ENCODE measurements at regions not wholly inside any gene's neighbourhood (a gene's known extent, or its start where the extent isn't known, plus 50 kb on each side); places are given as distances from the start of the nearest gene placed in this dataset.

GRCh38 chr1:192876633-192877032, 67.8 kb downstream of the RGS2 start:
- Histone ChIP-seq H3K27me3 (ENCODE audit: low read length) (no peaks in the 10 kb centered on the region), H4K20me1 (ENCODE audit: low read depth, low read length) (no peaks in the 10 kb centered on the region), H3K4me3 (ENCODE audit: insufficient read depth, low read length, poor library complexity, severe bottlenecking) (no peak overlapping the region), H3K79me2 (ENCODE audit: insufficient read depth, low read length) (no peaks in the 10 kb centered on the region), H3K4me2 (ENCODE audit: low read depth, low read length, poor library complexity, severe bottlenecking) (no peak overlapping the region), H2AFZ (ENCODE audit: low read depth, low read length, severe bottlenecking) (no peak overlapping the region), H3K9me2 (replicated peaks; ENCODE audit: insufficient read depth, low read length) (no peaks in the 10 kb centered on the region), H3K36me3 (ENCODE audit: low read length) (no peaks in the 10 kb centered on the region), H3K9ac (ENCODE audit: low read length) (no peak overlapping the region), H3K9me3 (ENCODE audit: insufficient read depth, low read length) (no peaks in the 10 kb centered on the region), H3F3A (ENCODE audit: insufficient read depth) (no peaks in the 10 kb centered on the region), H3K27ac (ENCODE audit: low read depth, low read length) (no peak overlapping the region)
- TF ChIP-seq, protein P1, sequence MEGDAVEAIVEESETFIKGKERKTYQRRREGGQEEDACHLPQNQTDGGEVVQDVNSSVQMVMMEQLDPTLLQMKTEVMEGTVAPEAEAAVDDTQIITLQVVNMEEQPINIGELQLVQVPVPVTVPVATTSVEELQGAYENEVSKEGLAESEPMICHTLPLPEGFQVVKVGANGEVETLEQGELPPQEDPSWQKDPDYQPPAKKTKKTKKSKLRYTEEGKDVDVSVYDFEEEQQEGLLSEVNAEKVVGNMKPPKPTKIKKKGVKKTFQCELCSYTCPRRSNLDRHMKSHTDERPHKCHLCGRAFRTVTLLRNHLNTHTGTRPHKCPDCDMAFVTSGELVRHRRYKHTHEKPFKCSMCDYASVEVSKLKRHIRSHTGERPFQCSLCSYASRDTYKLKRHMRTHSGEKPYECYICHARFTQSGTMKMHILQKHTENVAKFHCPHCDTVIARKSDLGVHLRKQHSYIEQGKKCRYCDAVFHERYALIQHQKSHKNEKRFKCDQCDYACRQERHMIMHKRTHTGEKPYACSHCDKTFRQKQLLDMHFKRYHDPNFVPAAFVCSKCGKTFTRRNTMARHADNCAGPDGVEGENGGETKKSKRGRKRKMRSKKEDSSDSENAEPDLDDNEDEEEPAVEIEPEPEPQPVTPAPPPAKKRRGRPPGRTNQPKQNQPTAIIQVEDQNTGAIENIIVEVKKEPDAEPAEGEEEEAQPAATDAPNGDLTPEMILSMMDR (IDR thresholded peaks at IDR 0.05; ENCODE audit: insufficient read depth, low read length, poor library complexity, severe bottlenecking): no peak
- TF ChIP-seq EZH2phosphoT487 (conservative IDR thresholded peaks at IDR 0.05; ENCODE audit: low read length): no peak

DNA sequence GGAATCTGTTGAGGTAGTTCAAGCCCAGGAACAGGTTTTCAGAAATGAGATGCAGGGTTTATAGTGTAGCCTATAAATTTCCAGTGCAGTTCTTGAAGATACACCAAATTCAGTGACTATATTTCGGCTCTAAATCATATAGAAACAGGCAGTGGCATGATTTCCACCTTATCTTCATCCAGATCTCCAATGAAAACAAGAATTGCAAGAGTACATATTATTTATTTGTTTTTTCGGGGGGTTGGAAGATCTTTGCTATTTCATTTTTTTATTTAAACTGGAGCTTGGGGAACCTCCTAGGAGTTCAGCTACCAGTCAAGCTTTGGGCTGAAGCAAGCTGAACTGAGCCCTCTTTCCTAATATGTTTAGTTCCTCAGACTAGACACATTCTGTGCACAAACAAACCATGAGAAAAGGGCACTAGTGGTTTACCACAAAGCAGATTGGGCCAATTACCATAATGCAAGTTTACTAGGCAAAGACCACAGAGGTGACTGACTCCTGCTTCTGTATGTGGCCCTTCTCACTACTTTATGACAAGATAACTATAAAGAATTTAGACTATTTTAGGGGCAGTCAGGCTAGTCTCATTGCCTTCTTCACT, 68.5 kb downstream of the RGS2 start:
- Histone ChIP-seq H3K79me2 (ENCODE audit: insufficient read depth, low read length) (no peaks in the 10 kb centered on the region), H4K20me1 (ENCODE audit: low read depth, low read length) (no peaks in the 10 kb centered on the region), H3K9me3 (ENCODE audit: insufficient read depth, low read length) (no peaks in the 10 kb centered on the region), H3K27me3 (ENCODE audit: low read length) (no peaks in the 10 kb centered on the region), H3K9me2 (replicated peaks; ENCODE audit: insufficient read depth, low read length) (no peaks in the 10 kb centered on the region), H3K9ac (ENCODE audit: low read length) (no peak overlapping the region), H3K4me3 (ENCODE audit: insufficient read depth, low read length, poor library complexity, severe bottlenecking) (no peak overlapping the region), H3K27ac (ENCODE audit: low read depth, low read length) (no peak overlapping the region), H2AFZ (ENCODE audit: low read depth, low read length, severe bottlenecking) (no peak overlapping the region), H3K4me2 (ENCODE audit: low read depth, low read length, poor library complexity, severe bottlenecking) (no peak overlapping the region), H3F3A (ENCODE audit: insufficient read depth) (no peaks in the 10 kb centered on the region), H3K36me3 (ENCODE audit: low read length) (no peaks in the 10 kb centered on the region)
- TF ChIP-seq, protein P1 (IDR thresholded peaks at IDR 0.05; ENCODE audit: insufficient read depth, low read length, poor library complexity, severe bottlenecking): no peak
- no peak for TF ChIP-seq EZH2phosphoT487 (conservative IDR thresholded peaks at IDR 0.05; ENCODE audit: low read length)

DNA sequence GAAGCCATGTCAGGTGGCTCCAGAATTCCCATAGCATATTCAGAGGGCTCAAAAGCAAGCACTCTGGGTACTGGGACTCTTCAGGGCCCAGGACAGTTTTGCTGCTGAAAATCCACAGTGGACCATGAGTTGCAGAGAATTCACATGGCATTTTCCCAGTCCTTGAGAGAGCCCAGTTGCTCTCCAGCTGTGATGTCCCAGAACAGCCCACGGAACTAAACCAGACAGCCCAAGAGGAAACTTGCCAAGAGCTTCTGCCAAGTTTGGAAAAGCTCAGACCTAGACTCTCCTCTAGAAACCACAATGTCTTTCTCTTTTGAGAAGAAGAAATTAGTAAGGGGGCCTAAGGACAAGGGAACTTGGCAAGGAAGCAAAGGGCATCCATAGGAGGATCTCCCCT, 69.4 kb downstream of the RGS2 start:
- TF ChIP-seq, protein P1 (IDR thresholded peaks at IDR 0.05; ENCODE audit: insufficient read depth, low read length, poor library complexity, severe bottlenecking): no peak
- TF ChIP-seq EZH2phosphoT487 (conservative IDR thresholded peaks at IDR 0.05; ENCODE audit: low read length): no peak
- Histone ChIP-seq H3K4me2 (ENCODE audit: low read depth, low read length, poor library complexity, severe bottlenecking) (no peak overlapping the region), H3K36me3 (ENCODE audit: low read length) (no peaks in the 10 kb centered on the region), H3K9ac (ENCODE audit: low read length) (no peak overlapping the region), H3K27ac (ENCODE audit: low read depth, low read length) (no peak overlapping the region), H3K9me3 (ENCODE audit: insufficient read depth, low read length) (no peaks in the 10 kb centered on the region), H2AFZ (ENCODE audit: low read depth, low read length, severe bottlenecking) (no peak overlapping the region), H3K79me2 (ENCODE audit: insufficient read depth, low read length) (no peaks in the 10 kb centered on the region), H4K20me1 (ENCODE audit: low read depth, low read length) (no peaks in the 10 kb centered on the region), H3K9me2 (replicated peaks; ENCODE audit: insufficient read depth, low read length) (no peaks in the 10 kb centered on the region), H3K4me3 (ENCODE audit: insufficient read depth, low read length, poor library complexity, severe bottlenecking) (no peak overlapping the region), H3F3A (ENCODE audit: insufficient read depth) (no peaks in the 10 kb centered on the region), H3K27me3 (ENCODE audit: low read length) (no peaks in the 10 kb centered on the region)
